Stimulated activated naive CD8-positive, alpha-beta T cell treated with anti-CD3 and anti-CD28 coated beads, Interleukin-15, Interleukin-2, amounts not matched to agents 100 U/mL and 50 U/mL, for 24 hours (primary cell): ENCODE measurements at regions not wholly inside any gene's neighbourhood (a gene's known extent, or its start where the extent isn't known, plus 50 kb on each side); places are given as distances from the start of the nearest gene placed in this dataset.

ENCODE experiments used
- ATAC-seq: fragments of 150-1000 bp; cut with Tn5 transposase; one replicate; pipeline ENCODE4 v1.10.0; 2021
- DNase-seq: peaks from one replicate; pipeline ENCODE4 v3.0.0; 2021

GRCh38 chr4:32745351-32745750 lies 2025.2 kb downstream of the PCDH7 start:
- ATAC-seq (no peak), DNase-seq (no peak)

- DNase-seq: no peak
- ATAC-seq: no peak
These were observed 2027.9 kb downstream of the PCDH7 start for GRCh38 chr4:32748061-32748460.

- ATAC-seq (no peak), DNase-seq (no peak)
These were observed 2028.3 kb downstream of the PCDH7 start for GRCh38 chr4:32748498-32748897.

- ATAC-seq (no peak), DNase-seq (no peak)
These were observed 2032.8 kb downstream of the PCDH7 start for GRCh38 chr4:32752962-32753361.

- ATAC-seq (no peak), DNase-seq (no peak)
These were observed 2048.7 kb downstream of the PCDH7 start for GRCh38 chr4:32768664-32769389.

- ATAC-seq: no peak
- no peak for DNase-seq
These were observed 2051.3 kb downstream of the PCDH7 start for GRCh38 chr4:32771491-32771890.

GRCh38 chr4:32775049-32775448 lies 2054.9 kb downstream of the PCDH7 start:
- ATAC-seq (no peak), DNase-seq (no peak)

- ATAC-seq (no peak), DNase-seq (no peak)
These were observed 2056.4 kb downstream of the PCDH7 start for GRCh38 chr4:32776435-32777203.

GRCh38 chr4:32778025-32778424 lies 2057.9 kb downstream of the PCDH7 start:
- ATAC-seq (no peak), DNase-seq (no peak)

GRCh38 chr4:32778938-32779337 lies 2058.8 kb downstream of the PCDH7 start:
- ATAC-seq (no peak), DNase-seq (no peak)

- no peak for ATAC-seq
- no peak for DNase-seq
These were observed 2068.9 kb downstream of the PCDH7 start for GRCh38 chr4:32789026-32789608.

- no peak for DNase-seq
- no peak for ATAC-seq
These were observed 2070.6 kb downstream of the PCDH7 start for GRCh38 chr4:32790803-32791202.

- no peak for ATAC-seq
- DNase-seq: no peak
These were observed 2078.4 kb downstream of the PCDH7 start for GRCh38 chr4:32798471-32799159.

GRCh38 chr4:32824336-32824735 lies 2104.2 kb downstream of the PCDH7 start:
- no peak for ATAC-seq
- no peak for DNase-seq

GRCh38 chr4:32826169-32826568 lies 2106.0 kb downstream of the PCDH7 start:
- ATAC-seq (no peak), DNase-seq (no peak)

GRCh38 chr4:32830160-32830559 lies 2110.0 kb downstream of the PCDH7 start:
- DNase-seq (no peak), ATAC-seq (no peak)

GRCh38 chr4:32831104-32831503 lies 2110.9 kb downstream of the PCDH7 start:
- DNase-seq (no peak), ATAC-seq (no peak)

GRCh38 chr4:32840461-32841189 lies 2120.5 kb downstream of the PCDH7 start:
- no peak for DNase-seq
- no peak for ATAC-seq

- ATAC-seq (no peak), DNase-seq (no peak)
These were observed 2121.0 kb downstream of the PCDH7 start for GRCh38 chr4:32841217-32841616.

GRCh38 chr4:32847461-32847860 lies 2127.3 kb downstream of the PCDH7 start:
- ATAC-seq (no peak), DNase-seq (no peak)

- no peak for DNase-seq
- ATAC-seq: no peak
These were observed 2135.5 kb downstream of the PCDH7 start for GRCh38 chr4:32855622-32856021.

GRCh38 chr4:32858361-32858760 lies 2138.2 kb downstream of the PCDH7 start:
- DNase-seq (no peak), ATAC-seq (no peak)
